ENCODE measurements at regions not wholly inside any gene's neighbourhood (a gene's known extent, or its start where the extent isn't known, plus 50 kb on each side); places are given as distances from the start of the nearest gene placed in this dataset.
"Not testable (repeated sequence)": the region's sequence is repeated elsewhere in the genome, so short reads cannot be mapped to it uniquely, and the experiment has no call there.

DNA sequence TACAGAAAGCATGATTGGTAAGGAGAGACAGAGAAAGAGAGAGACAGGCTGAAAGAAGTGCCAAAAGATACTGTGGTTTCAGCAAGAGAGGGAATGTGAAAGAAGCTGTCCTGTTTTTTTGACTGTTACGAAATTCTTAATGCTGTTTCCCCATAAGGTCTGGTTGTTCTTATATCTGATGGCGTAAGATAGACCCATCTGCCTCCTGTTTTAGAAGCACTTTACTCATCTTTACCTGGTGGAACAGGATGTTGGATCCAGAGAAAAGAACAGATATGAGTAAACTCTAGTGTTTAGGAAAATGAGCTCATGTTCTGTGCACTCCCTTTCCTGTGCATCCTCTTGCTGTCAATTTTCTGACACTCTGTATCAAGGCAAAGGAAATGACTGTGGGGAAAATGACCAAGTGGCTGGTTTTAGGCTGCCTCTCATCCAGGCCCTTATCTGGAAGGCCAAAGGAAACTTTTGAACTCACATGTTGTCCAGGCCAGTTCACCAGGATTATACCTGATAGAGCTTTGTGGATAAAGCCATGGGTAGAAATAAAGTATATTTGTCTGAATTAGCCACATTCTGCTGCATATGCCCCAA lies 311.7 kb upstream of the HTR2C start:
- no peak for DNase-seq (ENCODE audit: low spot score)

DNA sequence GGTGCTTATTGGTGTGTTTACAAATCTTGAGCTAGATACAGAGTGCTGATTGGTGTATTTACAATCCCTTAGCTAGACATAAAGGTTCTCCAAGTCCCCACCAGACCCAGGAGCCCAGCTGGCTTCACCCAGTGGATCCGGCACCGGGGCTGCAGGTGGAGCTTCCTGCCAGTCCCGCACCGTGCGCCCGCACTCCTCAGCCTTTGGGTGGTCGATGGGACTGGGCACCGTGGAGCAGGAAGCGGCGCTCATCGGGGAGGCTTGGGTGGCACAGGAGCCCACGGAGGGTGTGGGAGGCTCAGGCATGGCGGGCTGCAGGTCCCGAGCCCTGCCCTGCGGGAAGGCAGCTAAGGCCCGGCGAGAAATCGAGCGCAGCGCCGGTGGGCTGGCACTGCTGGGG lies 313.5 kb upstream of the HTR2C start:
- not testable (repeated sequence) for DNase-seq (ENCODE audit: low spot score)

DNA sequence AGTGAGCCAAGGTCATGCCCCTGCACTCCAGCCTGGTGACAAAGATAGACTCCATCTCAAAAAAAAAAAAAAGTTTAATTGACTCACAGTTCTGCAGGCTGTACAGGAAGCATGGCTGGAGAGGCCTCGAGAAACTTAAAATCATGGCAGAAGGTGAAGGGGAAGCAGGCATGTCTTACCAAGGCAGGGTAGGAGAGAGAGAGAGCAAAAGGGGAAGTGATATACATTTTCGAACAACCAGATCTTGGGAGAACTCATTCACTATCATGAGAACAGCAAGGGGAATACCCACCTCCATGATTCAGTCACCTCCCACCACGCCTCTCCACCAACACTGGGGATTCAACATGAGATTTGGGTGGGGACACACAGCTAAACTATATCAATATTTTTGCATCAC lies 315.2 kb upstream of the HTR2C start:
- DNase-seq (ENCODE audit: low spot score), result no peak

DNA sequence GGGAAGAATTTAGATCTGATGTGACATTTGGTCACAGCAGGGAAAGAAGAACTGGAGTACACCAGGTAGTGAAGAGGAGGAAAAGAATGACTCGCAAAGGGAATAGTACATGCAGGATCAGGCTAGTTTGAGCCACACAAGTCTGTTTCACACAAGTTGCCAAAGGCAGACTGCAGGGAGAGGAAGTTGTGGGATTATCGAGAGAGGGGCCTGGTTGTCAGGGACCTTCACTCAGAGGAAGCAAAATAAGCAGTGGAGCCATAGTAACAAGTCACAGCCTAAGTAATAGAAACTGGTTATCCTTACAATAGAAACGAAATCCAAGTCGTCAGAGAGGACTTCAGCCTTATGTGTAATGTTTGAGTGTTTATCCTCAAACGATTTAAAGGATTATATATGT lies 316.7 kb upstream of the HTR2C start:
- DNase-seq (ENCODE audit: low spot score), result no peak

DNA sequence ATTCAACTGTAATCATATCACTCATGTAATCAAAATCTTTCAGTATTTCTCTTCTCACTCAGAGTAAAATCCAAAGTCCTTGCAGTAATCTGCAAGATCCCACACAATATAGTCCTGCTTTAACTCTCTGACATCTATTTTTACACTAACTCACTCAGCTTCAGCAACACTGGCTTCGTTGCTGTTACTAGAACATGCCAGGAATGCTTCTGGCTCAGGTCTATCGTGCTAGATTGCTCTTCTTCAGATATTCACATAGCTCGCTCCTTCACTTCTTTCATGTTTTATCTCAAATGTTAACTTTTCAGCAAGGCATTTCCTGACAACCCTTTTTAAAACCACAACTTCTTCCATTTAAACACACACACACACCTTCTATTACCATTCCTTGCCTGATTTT lies 331.7 kb upstream of the HTR2C start:
- no peak for DNase-seq (ENCODE audit: low spot score)

DNA sequence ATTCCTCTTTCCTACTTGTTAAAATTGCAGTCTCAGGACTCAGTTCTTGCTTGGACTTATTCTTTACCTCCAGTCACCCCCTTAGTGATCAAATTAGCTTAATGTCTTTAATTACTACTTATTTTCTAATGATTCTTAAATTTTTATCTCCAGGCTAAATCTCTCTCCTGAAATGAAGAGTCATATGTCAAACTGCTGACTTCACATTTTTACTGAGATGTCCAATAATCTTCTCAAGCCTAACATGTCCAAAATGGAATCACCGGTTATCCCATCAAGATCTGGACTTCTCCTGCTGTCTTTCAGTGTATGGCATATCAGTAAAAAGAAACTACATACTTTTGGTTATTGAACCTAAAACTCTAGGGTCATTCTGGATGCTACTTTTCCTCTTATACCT lies 332.3 kb upstream of the HTR2C start:
- no peak for DNase-seq (ENCODE audit: low spot score)

DNA sequence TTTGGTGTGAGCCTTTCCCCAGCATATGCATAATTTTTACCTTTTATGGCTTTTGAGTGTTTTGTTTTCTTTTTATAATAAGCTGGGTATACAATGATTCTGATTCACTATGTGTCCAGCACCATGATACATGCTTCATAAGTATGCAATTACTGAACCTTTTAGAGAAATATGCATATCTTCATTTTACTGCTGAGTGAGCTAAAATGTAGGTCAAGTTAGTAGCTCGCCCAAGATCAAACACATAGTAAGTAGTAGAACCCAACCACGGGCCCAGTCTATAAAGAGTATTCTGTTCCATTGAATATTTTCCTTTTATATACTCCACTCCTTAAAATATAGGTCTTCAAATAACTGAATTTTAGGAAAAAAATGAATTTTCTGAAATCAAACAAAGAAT lies 362.4 kb upstream of the HTR2C start:
- no peak for DNase-seq (ENCODE audit: low spot score)

DNA sequence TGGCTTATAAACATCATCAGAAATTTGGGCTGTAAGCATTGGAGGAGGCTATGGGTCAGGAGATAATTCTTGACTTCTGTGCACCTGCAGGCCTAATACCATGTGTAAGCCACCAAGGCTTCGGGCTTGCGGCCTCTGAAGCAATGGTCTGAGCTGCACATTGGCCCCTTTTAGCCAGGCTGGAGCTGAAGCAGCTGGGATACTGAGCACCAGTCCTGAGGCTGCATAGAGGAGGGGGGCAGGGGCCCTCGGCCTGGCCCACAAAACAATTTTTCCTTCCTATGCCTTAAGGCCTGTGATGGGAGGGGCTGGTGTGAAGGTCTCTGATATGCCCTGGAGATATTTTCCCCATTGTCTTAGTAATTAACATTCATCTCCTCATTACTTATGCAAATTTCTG lies 373.0 kb upstream of the HTR2C start:
- no peak for DNase-seq (ENCODE audit: low spot score)

DNA sequence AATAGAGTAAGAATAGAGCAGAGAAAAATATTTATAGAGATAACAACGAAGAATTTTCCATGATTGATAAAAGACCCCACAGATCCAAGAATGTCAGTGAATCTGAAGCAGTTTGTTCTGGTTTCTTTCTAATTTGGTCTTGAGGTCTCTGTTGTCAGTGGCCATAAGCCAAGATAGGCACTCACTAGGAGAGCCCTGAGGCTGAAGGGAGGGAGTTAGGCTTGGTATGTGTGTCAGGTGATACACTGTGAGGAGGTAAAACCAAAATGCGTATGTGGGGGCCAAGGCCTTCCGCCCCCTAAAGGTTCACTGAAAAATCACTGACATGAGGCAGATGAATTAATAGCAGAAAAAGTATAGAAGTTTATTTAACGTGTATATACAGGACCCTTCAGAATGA lies 382.3 kb upstream of the HTR2C start:
- DNase-seq (ENCODE audit: low spot score), result no peak

DNA sequence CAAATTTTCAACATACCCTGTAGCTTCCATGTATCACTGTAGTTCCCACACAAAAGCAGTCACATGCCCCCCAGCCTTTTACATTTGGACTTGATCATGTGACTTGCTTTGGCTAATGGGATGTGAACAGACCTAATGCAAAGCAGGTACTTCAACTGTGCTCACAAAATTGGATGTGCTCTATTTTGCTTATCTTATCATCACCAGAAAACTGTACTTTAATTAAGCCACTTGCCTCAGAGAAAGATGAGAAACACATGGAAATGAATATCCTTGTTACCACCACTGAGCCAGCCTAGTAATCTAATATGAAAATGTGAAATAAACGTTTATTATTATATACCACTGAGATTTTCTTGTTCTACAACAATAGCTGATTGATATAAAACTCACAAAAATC lies 402.7 kb upstream of the HTR2C start:
- no peak for DNase-seq (ENCODE audit: low spot score)

DNA sequence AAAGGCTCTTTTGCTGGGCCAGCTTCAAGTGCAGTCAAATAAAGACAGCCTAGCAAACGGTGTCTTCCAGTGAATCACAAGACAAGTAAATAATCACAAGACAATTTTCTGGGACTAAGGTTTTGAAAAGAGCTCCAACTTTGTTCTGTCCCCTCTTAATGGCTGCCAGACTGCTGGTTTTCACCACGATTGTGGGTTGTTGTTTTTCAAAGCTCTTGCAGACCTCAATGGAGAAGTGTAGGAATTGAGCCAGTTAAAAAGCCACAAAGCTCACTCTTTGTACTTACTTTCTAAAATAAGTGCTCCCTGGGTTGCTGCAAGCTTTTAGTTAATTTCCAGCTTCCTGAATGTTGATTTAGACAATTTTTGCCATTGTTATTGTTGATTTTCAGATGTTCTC lies 405.8 kb upstream of the HTR2C start:
- DNase-seq (ENCODE audit: low spot score), result no peak

DNA sequence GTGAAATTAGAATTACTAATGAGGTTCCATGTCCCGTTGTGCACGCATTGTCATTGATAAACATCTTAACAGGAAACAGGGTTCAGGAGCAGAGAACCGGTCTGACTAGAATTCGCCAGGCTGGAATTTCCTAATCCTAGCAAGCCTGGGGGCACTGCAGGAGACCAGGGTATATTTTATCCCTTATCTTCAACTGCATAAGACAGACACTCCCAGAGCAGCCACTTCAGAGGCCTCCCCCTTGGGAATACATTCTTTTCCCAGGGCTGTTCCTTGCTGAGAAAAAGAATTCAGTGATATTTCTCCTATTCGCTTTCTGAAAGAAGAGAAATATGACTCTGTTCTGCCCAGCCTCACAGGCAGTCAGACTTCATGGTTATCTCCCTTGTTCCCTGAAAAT lies 416.6 kb upstream of the HTR2C start:
- DNase-seq (ENCODE audit: low spot score), result not testable (repeated sequence)

DNA sequence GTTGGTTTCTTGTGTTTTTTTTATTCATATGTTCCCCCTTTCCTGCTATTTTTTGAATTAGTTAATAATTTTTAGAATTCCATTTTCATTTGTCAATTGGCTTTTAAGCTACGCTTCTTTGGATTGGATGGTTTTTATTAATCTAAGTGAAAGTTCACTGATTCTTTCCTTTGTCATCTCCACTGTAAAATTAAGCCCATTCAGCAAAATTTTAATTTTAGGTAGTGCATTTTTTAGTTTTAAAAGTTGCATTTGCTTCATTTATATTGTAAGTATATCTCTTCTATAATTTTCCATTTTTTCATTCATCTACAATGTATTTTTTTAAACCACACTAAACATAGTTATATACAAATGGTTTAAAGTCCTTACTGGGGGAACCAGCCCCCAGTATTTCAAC lies 417.3 kb upstream of the HTR2C start:
- DNase-seq (ENCODE audit: low spot score), result no peak

DNA sequence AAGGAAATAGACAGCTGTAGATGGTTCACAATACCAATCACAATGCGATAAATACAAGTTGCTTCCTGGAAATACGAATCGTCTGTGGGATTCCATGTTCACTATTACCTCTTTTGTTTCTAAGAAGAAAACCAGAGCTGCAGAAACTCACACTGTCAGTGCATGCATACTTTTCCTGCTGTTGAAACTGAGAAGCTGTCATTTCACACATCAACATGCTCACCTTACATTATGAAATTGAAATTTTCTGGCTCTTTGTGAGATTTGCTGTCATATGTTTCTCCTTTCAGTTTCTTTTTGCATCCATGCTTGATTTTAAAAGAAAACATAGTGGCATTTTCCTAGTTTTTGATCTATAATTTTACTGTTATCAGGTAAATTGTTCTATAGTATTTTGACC lies 418.3 kb upstream of the HTR2C start:
- no peak for DNase-seq (ENCODE audit: low spot score)

DNA sequence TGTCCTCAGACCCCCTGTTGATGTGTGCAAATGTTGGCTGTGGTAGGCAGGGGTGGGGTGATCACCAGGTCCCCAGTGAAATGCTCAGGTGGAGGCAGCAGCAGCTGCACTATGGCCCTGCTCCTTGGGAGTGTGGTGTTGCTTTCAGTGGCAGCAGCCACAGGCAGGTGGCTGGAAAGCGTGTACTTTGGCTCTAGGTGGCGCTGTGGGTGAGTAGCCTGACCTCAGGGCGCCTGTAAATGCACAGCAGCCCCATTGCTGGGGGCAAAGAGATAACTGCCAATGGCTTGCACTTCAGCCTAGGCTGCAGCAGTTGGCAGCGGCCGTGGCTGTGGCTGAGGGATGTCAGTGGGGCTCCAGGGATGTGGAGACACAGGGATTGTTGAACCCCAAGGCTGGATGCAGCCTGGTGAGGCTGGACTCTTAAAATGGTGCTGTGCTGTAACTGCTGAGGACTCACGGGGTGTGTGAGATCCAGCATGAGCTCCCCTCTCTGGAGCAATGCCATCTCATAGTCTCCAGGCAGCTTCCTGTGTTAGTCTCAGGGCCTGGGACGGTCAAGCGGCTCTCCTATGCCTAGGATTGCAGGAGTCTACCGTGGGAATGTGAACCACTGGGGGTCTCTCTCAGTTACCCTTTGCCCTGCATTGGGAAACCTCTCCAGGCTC lies 421.7 kb upstream of the HTR2C start:
- DNase-seq (ENCODE audit: low spot score), result no peak

DNA sequence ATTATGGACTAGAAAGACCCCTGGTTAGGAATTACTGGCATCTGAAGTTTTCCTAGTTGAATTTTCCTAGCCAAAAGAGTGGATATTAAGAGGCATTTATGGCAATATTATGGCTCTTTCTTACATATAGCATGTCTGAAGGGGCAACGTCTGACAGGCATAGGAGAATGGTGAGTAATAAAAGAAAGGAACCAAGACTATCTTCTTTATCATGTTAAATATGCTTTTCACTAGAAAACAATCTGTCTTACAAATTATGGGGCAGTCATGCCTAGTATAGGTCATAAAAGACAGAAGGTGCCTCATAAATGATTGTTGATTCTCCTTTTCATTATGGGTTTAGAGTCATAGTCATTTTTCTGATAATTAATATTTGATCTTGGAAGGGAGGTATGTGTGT lies 431.1 kb upstream of the HTR2C start:
- DNase-seq (ENCODE audit: low spot score), result no peak

DNA sequence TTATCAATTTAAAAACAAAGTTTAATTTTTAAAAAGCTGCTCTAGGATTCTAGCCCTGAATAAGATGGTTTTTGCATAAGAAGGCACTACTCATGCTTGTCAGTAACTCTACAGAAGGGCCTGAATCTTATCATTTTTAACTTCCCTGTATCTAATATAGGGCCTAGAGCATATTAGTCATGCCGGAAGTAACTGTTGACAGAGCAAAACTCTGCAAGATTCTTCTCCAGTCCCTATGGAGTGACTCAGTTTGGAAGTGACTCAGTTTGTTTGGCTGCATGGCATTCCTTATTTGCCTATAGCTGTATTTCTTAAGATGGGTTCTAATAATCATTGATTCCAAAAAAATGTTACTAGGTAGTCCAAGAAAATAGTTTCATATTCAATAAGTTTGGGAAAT lies 431.8 kb upstream of the HTR2C start:
- no peak for DNase-seq (ENCODE audit: low spot score)

DNA sequence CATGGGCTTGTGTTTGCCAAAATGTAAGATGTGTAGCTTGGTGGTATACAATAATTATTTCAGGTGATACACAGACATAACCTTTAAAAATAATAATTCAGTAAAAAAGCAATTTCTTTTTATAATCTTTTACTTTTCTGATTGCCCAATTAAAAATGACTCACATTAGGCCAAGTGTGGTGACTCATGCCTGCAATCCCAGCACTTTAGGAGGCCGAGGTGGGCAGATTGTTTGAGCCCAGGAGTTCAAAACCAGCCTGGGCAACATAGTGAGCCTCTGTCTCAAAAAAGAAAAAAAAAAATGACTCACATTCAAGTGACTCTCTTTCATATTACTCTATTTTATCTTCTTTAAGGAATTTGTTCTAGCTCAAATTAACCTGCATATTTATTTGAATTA lies 449.4 kb upstream of the HTR2C start:
- no peak for DNase-seq (ENCODE audit: low spot score)

DNA sequence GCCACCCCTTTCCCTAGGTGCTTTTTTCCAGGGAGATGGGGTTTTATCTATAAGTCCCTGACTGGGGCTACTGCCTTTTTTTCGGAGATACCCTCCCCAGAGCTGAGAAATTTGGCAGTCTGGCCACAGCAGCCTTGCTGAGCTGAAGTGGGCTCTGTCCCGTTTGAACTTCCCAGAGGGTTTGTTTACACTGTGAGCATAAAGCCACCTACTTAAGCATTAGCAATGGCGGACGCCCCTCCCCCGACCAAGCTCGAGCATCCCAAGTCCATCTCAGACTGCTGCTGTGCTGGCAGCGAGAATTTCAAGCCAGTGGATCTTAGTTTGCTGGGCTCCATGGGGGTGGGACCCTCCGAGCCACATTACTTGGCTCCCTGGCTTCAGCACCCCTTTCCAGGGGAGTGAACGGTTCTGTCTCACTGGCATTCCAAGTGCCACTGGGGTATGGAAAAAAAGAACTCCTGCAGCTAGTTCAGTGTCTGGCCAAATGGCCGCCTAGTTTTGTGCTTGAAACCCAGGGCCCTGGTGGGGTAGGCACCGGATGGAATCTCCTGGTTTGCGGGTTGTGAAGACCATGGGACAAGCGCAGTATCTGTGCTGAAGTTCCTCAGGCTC lies 456.4 kb upstream of the HTR2C start:
- DNase-seq (ENCODE audit: low spot score), result no peak

DNA sequence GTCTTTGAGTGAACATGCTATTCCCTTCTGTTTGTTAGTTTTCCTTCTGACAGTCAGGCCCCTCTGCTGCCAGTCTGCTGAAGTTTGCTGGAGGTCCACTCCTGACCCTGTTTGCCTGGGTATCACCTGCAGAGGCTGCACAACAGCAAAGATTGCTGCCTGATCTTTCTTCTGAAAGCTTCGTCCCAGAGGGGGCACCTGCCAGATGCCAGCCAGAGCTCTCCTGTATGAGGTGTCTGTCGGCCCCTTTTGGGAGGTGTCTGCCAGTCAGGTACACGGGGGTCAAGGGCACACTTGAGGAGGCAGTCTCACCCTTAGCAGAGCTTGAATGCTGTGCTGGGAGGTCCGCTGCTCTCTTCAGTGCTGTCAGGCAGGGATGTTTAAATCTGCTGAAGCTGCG lies 456.9 kb upstream of the HTR2C start:
- no peak for DNase-seq (ENCODE audit: low spot score)

DNA sequence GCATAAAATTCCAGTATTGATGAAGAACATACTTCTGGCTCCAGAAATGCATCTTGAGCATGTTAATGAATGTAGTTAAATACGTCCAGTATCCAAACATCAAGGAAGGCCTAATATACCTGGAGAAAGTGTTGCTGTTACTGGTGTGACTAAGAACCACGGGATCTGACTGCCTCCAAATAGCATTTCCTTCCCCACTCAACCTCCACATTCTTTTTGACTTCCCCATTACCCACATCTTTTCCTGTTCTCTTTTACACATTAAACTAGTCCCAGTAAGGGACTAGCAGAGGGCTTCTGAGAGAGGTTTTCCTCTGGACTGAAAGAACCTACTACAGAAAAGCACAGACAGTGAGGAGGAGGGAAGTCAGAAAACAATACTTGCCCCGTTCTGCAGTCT lies 482.8 kb upstream of the HTR2C start:
- DNase-seq (ENCODE audit: low spot score), result no peak

DNA sequence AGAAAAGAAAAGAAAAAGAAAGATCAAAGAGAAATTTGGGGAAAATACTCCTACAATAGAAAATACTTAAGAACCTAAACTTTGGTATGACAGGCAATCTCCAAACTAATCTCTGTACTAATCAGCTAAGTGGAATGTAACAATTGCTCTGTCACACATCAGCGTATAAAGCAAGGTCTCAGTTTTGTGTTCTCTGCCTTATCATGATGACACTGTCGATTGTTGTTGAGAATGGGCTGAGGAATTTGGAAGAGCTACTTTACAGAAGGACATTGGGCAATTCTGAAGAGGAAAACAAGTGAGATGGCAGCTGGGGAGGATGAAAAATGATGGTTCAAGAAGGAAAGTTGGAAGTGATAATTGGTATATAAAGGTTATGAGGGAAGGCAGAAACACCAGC lies 486.0 kb upstream of the HTR2C start:
- no peak for DNase-seq (ENCODE audit: low spot score)

DNA sequence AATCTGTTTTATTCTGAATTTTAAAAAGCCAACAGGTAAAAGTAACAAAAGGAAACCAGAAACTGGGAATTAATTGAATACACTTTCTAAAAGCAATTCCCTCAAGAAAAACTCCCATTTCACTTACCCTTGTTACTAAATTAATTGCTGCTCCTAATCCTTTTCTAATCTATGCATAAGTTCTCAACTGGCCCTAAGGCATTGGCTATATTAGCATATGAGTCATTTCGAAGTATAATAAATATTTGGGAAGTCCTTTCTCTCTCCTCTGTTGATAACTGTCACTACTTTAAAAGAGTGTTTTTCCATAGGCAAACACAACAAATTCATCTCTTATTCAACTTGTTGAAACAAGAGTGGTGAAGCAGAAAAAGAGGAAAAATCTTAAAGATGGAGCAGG lies 486.5 kb upstream of the HTR2C start:
- no peak for DNase-seq (ENCODE audit: low spot score)

DNA sequence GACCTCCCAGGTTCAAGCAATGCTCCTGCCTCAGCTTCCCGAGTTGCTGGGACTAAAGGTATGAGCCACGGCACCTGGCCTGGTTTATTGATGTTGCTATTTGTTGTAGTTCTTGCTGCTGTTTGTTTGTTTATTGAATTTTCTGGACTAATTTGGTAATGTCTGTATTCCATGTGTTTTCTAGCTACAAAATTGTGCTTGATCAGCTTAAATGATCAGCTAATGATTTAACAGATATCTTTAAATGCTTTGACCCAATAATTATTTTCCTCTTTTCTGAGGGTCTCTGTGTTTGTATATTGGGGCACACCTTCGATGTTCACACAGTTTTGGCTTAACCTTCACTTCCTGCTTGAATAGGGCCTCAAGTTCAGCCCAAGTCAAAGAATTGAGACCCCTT lies 488.1 kb upstream of the HTR2C start:
- DNase-seq (ENCODE audit: low spot score), result no peak

Measured in LoVo (cell line).